ENCODE measurements at regions not wholly inside any gene's neighbourhood (a gene's known extent, or its start where the extent isn't known, plus 50 kb on each side); places are given as distances from the start of the nearest gene placed in this dataset.

DNA sequence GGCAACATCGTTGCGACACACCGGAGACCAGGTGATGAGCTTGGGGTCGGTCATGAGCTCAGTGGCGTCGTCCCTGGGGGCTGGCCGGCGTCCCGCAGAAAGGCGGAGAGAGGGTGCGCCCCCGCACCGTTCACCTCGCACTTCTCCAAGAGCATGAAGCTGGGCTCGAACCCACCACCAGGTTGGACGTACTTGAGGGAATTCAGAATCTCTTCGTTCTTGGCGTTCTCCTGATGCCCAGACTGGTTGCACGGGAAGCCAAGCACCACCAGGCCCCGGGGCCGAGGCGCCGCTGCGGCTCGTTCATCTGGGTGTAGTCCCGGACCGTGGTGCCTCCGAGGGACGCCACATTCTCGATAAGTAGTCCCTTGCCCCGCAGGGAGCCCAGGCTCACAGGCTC lies 176.6 kb upstream of the ADAMTS5 start:
- TF ChIP-seq CTCF (IDR thresholded peaks at IDR 0.05), result no peak
- no peak for TF ChIP-seq POLR2A (IDR thresholded peaks at IDR 0.05)

Data from suprapubic skin (tissue), 3 donors.